K562 (cell line): ENCODE measurements at regions not wholly inside any gene's neighbourhood (a gene's known extent, or its start where the extent isn't known, plus 50 kb on each side); places are given as distances from the start of the nearest gene placed in this dataset.

Source experiments
- ATAC-seq: fragments of 200-7000 bp; cut with Tn5 transposase; 3 replicates; pipeline ENCODE4 v1.9.1; 2020; ENCODE audit warnings: moderate library complexity
- BruUV-seq: library from RNA; stranded (reverse); fragments of 400-500 nt; replicated peaks from 2 replicates; lab custom pipeline; 2021; lab: Mats Ljungman, UMichigan
- CTCF ChIA-PET: fragments of 300-600 bp; formaldehyde crosslinking; extraction: SDS; loops from one replicate; lab custom pipeline; 2021; ENCODE audit warnings: low intra/inter-chr PET ratio; lab: Yijun Ruan, JAX
- POLR2A ChIA-PET: fragments of 300-600, 350-650 bp; sonication (Branson Sonifier 250); formaldehyde crosslinking; extraction: SDS; loops from one replicate; lab custom pipeline; 2021; ENCODE audit warnings: antibody characterized with exemption, inconsistent platforms; lab: Yijun Ruan, JAX
- DNase-seq, 4 experiments: peaks; one replicate each; pipeline versions ENCODE4 v3.0.0 to v3.0.0-alpha.2; 2011 to 2018; ENCODE audit warnings: low spot score in 3 of 4, mixed read lengths in 3 of 4; ENCODE audit errors: extremely low read depth in 1 of 4
- FAIRE-seq: peaks from 2 replicates; lab custom pipeline; 2011; peaks lifted over from hg19 to GRCh38; lab: Jason Lieb, UNC
- H2AFZ ChIP-seq: 2 replicates; pipeline ENCODE4 v1.6.0; 2011; ENCODE audit warnings: low read depth, low read length, control low read depth, inconsistent platforms
- H3K27ac ChIP-seq: fragments of 200-600 bp; 3 replicates; pipeline ENCODE4 v1.8.0; 2011; ENCODE audit warnings: low read depth, mild to moderate bottlenecking, control low read depth, inconsistent platforms, low read length, moderate library complexity, mixed read lengths; ENCODE audit errors: extremely low read depth
- H3K27me3 ChIP-seq, 2 experiments: fragments of 300-600 bp in 1 of 2; 2 replicates in 1 of 2; 3 replicates in 1 of 2; pipeline versions ENCODE4 v1.6.0 to v1.8.0; 2011; ENCODE audit warnings: inconsistent platforms in 2 of 2, low read length in 2 of 2, mild to moderate bottlenecking in 1 of 2, mixed read lengths in 1 of 2, moderate library complexity in 1 of 2; ENCODE audit not compliant: control insufficient read depth in 2 of 2, insufficient read depth in 2 of 2
- H3K36me3 ChIP-seq: fragments of 300-600 bp; 3 replicates; pipeline ENCODE4 v1.8.0; 2011; ENCODE audit warnings: mild to moderate bottlenecking, low read length, inconsistent platforms; ENCODE audit not compliant: control insufficient read depth, insufficient read depth
- H3K4me1 ChIP-seq, 2 experiments: fragments of 200-600 bp in 1 of 2; replicated peaks in 1 of 2; 2 replicates in 1 of 2; 3 replicates in 1 of 2; pipeline versions ENCODE4 v1.5.1 to v1.8.0; 2011; ENCODE audit warnings: inconsistent platforms in 2 of 2, low read length in 2 of 2, mild to moderate bottlenecking in 1 of 2, mixed read lengths in 1 of 2, moderate library complexity in 1 of 2; ENCODE audit not compliant: control insufficient read depth in 2 of 2, insufficient read depth in 2 of 2
- H3K4me2 ChIP-seq: 2 replicates; pipeline ENCODE4 v1.6.1; 2011; ENCODE audit warnings: low read length, control low read depth, inconsistent platforms, mixed read lengths; ENCODE audit not compliant: insufficient read depth
- H3K4me3 ChIP-seq: fragments of 200-600 bp; sonication (generic), shearing (Covaris generic); 2 replicates; pipeline ENCODE4 v1.5.1; 2016; ENCODE audit warnings: control low read depth, inconsistent platforms
- H3K79me2 ChIP-seq: fragments of 200-600 bp; 3 replicates; pipeline ENCODE4 v1.8.0; 2011; ENCODE audit warnings: low read length, inconsistent platforms; ENCODE audit not compliant: control insufficient read depth, insufficient read depth
- H3K9ac ChIP-seq, 2 experiments: 2 replicates each; pipeline versions ENCODE4 v1.6.0 to v1.6.1; 2011; ENCODE audit warnings: low read depth in 2 of 2, low read length in 2 of 2, control low read depth in 1 of 2, inconsistent platforms in 1 of 2, mild to moderate bottlenecking in 1 of 2, mixed read lengths in 1 of 2; ENCODE audit not compliant: insufficient read depth in 1 of 2
- H3K9me1 ChIP-seq: one replicate; pipeline ENCODE4 v1.6.0; 2011; ENCODE audit warnings: inconsistent platforms, mild to moderate bottlenecking, low read length, moderate library complexity; ENCODE audit not compliant: control insufficient read depth, insufficient read depth
- H3K9me3 ChIP-seq: replicated peaks from 2 replicates; pipeline ENCODE4 v1.5.1; 2011; ENCODE audit warnings: low read depth, low read length, inconsistent platforms; ENCODE audit not compliant: control insufficient read depth, insufficient read depth
- H4K20me1 ChIP-seq: replicated peaks from 2 replicates; pipeline ENCODE4 v1.6.1; 2011; ENCODE audit warnings: low read length, inconsistent platforms, mixed read lengths; ENCODE audit not compliant: control insufficient read depth, insufficient read depth
- CSDE1 ChIP-seq, 2 experiments: fragments of 450-650 bp; IDR thresholded peaks; 2 replicates each; pipeline ENCODE4 v1.6.1; 2016; ENCODE audit warnings: mild to moderate bottlenecking in 1 of 2
- ELF4 ChIP-seq: fragments of 450-650 bp; formaldehyde crosslinking; IDR thresholded peaks from 2 replicates; pipeline ENCODE4 v1.4.0; 2022; ENCODE audit warnings: missing genetic modification characterization
- KHSRP ChIP-seq: fragments of 450-650 bp; IDR thresholded peaks from 2 replicates; pipeline ENCODE4 v1.6.1; 2017
- KLF10 ChIP-seq: fragments of 250-450 bp; sonication (Bioruptor Pico); IDR thresholded peaks from 2 replicates; pipeline ENCODE4 v1.6.1; 2021; ENCODE audit warnings: matching md5 sums
- NR2F6 ChIP-seq: fragments of 450-650 bp; formaldehyde crosslinking; IDR thresholded peaks from 2 replicates; pipeline ENCODE4 v1.4.0; 2020; ENCODE audit warnings: mild to moderate bottlenecking
- NR4A1 ChIP-seq, 2 experiments: fragments of 250-450 bp in 1 of 2; fragments of 450-650 bp in 1 of 2; sonication (Bioruptor Pico) in 1 of 2; IDR thresholded peaks; 2 replicates each; pipeline versions ENCODE4 v1.4.0 to v1.6.1; 2016 to 2020; ENCODE audit warnings: mild to moderate bottlenecking in 2 of 2, missing compliant biosample characterization in 1 of 2, missing genetic modification characterization in 1 of 2, moderate library complexity in 1 of 2
- SP2 ChIP-seq: IDR thresholded peaks from 2 replicates; pipeline ENCODE4 v1.6.1; 2011; ENCODE audit warnings: mild to moderate bottlenecking, low read depth, low read length, moderate library complexity; ENCODE audit not compliant: poor library complexity, severe bottlenecking; ENCODE audit errors: extremely low read depth
- TAF1 ChIP-seq: IDR thresholded peaks from 2 replicates; pipeline ENCODE4 v1.6.1; 2011; ENCODE audit warnings: mild to moderate bottlenecking, low read length, moderate library complexity; ENCODE audit not compliant: insufficient read depth, control insufficient read depth, severe bottlenecking; ENCODE audit errors: extremely low read depth
- YY1 ChIP-seq, 3 experiments: IDR thresholded peaks; 2 replicates each; pipeline ENCODE4 v1.6.1; 2011; ENCODE audit warnings: low read length in 2 of 3, mild to moderate bottlenecking in 2 of 3, moderate library complexity in 2 of 3, borderline replicate concordance in 1 of 3, control low read depth in 1 of 3, low read depth in 1 of 3; ENCODE audit not compliant: insufficient read depth in 3 of 3, insufficient replicate concordance in 2 of 3, control insufficient read depth in 1 of 3, insufficient read length in 1 of 3; ENCODE audit errors: extremely low read depth in 1 of 3
- ZNF395 ChIP-seq: fragments of 200-800 bp; sonication (Bioruptor generic); IDR thresholded peaks from 2 replicates; pipeline ENCODE4 v1.6.1; 2017; ENCODE audit warnings: missing genetic modification characterization, missing compliant biosample characterization
- ZNF589 ChIP-seq: fragments of 200-800 bp; sonication (Bioruptor generic); IDR thresholded peaks from 2 replicates; pipeline ENCODE4 v1.6.1; 2016; ENCODE audit warnings: low read depth, missing genetic modification characterization, missing compliant biosample characterization
- ZNF699 ChIP-seq: fragments of 250-450 bp; sonication (Bioruptor Pico); IDR thresholded peaks from 2 replicates; pipeline ENCODE4 v1.8.0; 2021; ENCODE audit warnings: mild to moderate bottlenecking, moderate library complexity; ENCODE audit not compliant: insufficient replicate concordance
- ZNF76 ChIP-seq: fragments of 250-450 bp; sonication (Bioruptor Pico); IDR thresholded peaks from 2 replicates; pipeline ENCODE4 v1.4.0; 2020; ENCODE audit warnings: mild to moderate bottlenecking, moderate library complexity, borderline replicate concordance
- WGBS: fragments of 100-300 bp; shearing (Covaris generic); methylation state at CpG from one replicate; pipeline ENCODE4 v1.1.6; 2016; ENCODE audit warnings: low coverage, mixed read lengths; ENCODE audit not compliant: insufficient coverage; ENCODE audit errors: missing lambda C conversion rate; 5-methylcytosine and 5-hydroxymethylcytosine counted together
- in situ Hi-C: fragments of 300-500 bp; cut with MboI; formaldehyde crosslinking; loops from 4 replicates; pipeline ENCODE4 v1.15.0; 2018; ENCODE audit warnings: inconsistent platforms, mixed read lengths
- intact Hi-C: fragments of 100-400 bp; cut with micrococcal nuclease; formaldehyde crosslinking; loops from 2 replicates; pipeline ENCODE4 v1.14.2; 2022

- FAIRE-seq = no peak
- Histone ChIP-seq H3K4me3 (no peak overlapping the region), H3K9me3 (no peaks in the 10 kb centered on the region)
- WGBS = 0% methylated on average over 7 of the region's 7 CpGs
- no peak for TF ChIP-seq ZNF395 (CRISPR knock-in tag)
- no peak for TF ChIP-seq ZNF589
- TF ChIP-seq KLF10 (CRISPR knock-in tag) = no peak
- TF ChIP-seq, all 486 proteins: peak for 0
- Histone ChIP-seq H3K9ac (no peak overlapping the region), H3K36me3 (no peaks in the 10 kb centered on the region), H3K4me2 (no peak overlapping the region), H3K27ac (no peak overlapping the region), H2AFZ (no peak overlapping the region), H3K27me3 (no peaks in the 10 kb centered on the region), H3K79me2 (no peaks in the 10 kb centered on the region), H3K9me1 (no peaks in the 10 kb centered on the region), H3K4me1 (no peaks in the 10 kb centered on the region), H4K20me1 (no peaks in the 10 kb centered on the region)
- BruUV-seq = no TSS peak
- no peak for DNase-seq
- no peak for ATAC-seq
- POLR2A ChIA-PET = no interaction called here
- in situ Hi-C loops (no loop called here), intact Hi-C loops (no loop called here)
- CTCF ChIA-PET = no interaction called here
Measured at GRCh38 chr7:46283852-46284251, 362.8 kb upstream of the IGFBP3 start.

- no peak overlapping the region for H3K4me3 ChIP-seq
- DNase-seq = no peak
- H3K27ac ChIP-seq = no peak overlapping the region
- H3K4me2 ChIP-seq = no peak overlapping the region
- H3K9me3 ChIP-seq = 0 out of 2 replicates have a peak, but pooled peaks cover 2% of the 10 kb centered on the region
- H3K27me3 ChIP-seq = no peaks in the 10 kb centered on the region
- no peaks in the 10 kb centered on the region for H3K36me3 ChIP-seq
- no TSS peak for BruUV-seq
- in situ Hi-C loops = no loop called here
- WGBS = 0% methylated on average over 1 of the region's 1 CpG
- H2AFZ ChIP-seq = no peak overlapping the region
- no peak overlapping the region for H3K9ac ChIP-seq
- CTCF ChIA-PET = no interaction called here
- ATAC-seq = no peak
- no peaks in the 10 kb centered on the region for H3K79me2 ChIP-seq
- POLR2A ChIA-PET = no interaction called here
- H3K9me1 ChIP-seq = no peaks in the 10 kb centered on the region
- intact Hi-C loops = no loop called here
- no peaks in the 10 kb centered on the region for H3K4me1 ChIP-seq
- H4K20me1 ChIP-seq = no peaks in the 10 kb centered on the region
- no peak for FAIRE-seq
- no peak for TF ChIP-seq ZNF76 (CRISPR knock-in tag)
- no peak for TF ChIP-seq YY1 (IDR thresholded peaks at IDR 0.05; ENCODE audit: borderline replicate concordance in 1 of 3, control insufficient read depth in 1 of 3, extremely low read depth in 1 of 3, insufficient read depth in 3 of 3, insufficient read length in 1 of 3, insufficient replicate concordance in 2 of 3, low read depth in 1 of 3, low read length in 2 of 3)
- TF ChIP-seq ZNF699 (CRISPR knock-in tag) = no peak
- TF ChIP-seq CSDE1 (IDR thresholded peaks at IDR 0.05) = no peak
- no peak for TF ChIP-seq KHSRP
- no peak for TF ChIP-seq NR4A1 (CRISPR knock-in tag; IDR thresholded peaks at IDR 0.05)
- TF ChIP-seq NR4A1 (tag; IDR thresholded peaks at IDR 0.05) = no peak
- no peak for TF ChIP-seq SP2
- no peak for TF ChIP-seq TAF1
- TF ChIP-seq ELF4 (CRISPR knock-in tag) = no peak
- no peak for TF ChIP-seq NR2F6
Measured at GRCh38 chr7:46282155-46282554, 361.1 kb upstream of the IGFBP3 start.
